BJ (cell line): ENCODE measurements at regions not wholly inside any gene's neighbourhood (a gene's known extent, or its start where the extent isn't known, plus 50 kb on each side); places are given as distances from the start of the nearest gene placed in this dataset.

ENCODE experiments used
- CTCF ChIA-PET: fragments of 350-600 bp; formaldehyde crosslinking; extraction: SDS; loops from one replicate; lab custom pipeline; 2021; ENCODE audit warnings: antibody characterized with exemption, inconsistent platforms; lab: Yijun Ruan, JAX
- POLR2A ChIA-PET: fragments of 300-600 bp; sonication (Branson Sonifier 250); formaldehyde crosslinking; extraction: SDS; loops from one replicate; lab custom pipeline; 2021; ENCODE audit warnings: antibody characterized with exemption; lab: Charles Lee
- DNase-seq: peaks from one replicate; pipeline ENCODE4 v3.0.0-alpha.2; 2011; ENCODE audit warnings: low read depth
- H3K27me3 ChIP-seq: 2 replicates; pipeline ENCODE4 v1.6.0; 2011; ENCODE audit warnings: low read length; ENCODE audit not compliant: control insufficient read depth, insufficient read depth
- H3K36me3 ChIP-seq: 2 replicates; pipeline ENCODE4 v1.5.1; 2011; ENCODE audit warnings: low read length; ENCODE audit not compliant: control insufficient read depth, insufficient read depth
- H3K4me3 ChIP-seq: 2 replicates; pipeline ENCODE4 v1.5.1; 2011; ENCODE audit warnings: low read depth, mild to moderate bottlenecking, control low read depth, low read length
- TF ChIP-seq, protein P1 (sequence below): IDR thresholded peaks from 2 replicates; pipeline ENCODE4 v1.5.1; 2011; ENCODE audit warnings: low read depth, mild to moderate bottlenecking, control low read depth, inconsistent platforms, low read length, moderate library complexity; ENCODE audit not compliant: insufficient read depth

GRCh38 chr1:14340002-14340785, 258.3 kb upstream of the KAZN start:
- CTCF ChIA-PET = no interaction called here
- Histone ChIP-seq H3K27me3 (no peaks in the 10 kb centered on the region), H3K4me3 (no peak overlapping the region), H3K36me3 (no peaks in the 10 kb centered on the region)
- POLR2A ChIA-PET = no interaction called here
- no peak for DNase-seq
- TF ChIP-seq, protein P1, sequence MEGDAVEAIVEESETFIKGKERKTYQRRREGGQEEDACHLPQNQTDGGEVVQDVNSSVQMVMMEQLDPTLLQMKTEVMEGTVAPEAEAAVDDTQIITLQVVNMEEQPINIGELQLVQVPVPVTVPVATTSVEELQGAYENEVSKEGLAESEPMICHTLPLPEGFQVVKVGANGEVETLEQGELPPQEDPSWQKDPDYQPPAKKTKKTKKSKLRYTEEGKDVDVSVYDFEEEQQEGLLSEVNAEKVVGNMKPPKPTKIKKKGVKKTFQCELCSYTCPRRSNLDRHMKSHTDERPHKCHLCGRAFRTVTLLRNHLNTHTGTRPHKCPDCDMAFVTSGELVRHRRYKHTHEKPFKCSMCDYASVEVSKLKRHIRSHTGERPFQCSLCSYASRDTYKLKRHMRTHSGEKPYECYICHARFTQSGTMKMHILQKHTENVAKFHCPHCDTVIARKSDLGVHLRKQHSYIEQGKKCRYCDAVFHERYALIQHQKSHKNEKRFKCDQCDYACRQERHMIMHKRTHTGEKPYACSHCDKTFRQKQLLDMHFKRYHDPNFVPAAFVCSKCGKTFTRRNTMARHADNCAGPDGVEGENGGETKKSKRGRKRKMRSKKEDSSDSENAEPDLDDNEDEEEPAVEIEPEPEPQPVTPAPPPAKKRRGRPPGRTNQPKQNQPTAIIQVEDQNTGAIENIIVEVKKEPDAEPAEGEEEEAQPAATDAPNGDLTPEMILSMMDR = no peak

DNA sequence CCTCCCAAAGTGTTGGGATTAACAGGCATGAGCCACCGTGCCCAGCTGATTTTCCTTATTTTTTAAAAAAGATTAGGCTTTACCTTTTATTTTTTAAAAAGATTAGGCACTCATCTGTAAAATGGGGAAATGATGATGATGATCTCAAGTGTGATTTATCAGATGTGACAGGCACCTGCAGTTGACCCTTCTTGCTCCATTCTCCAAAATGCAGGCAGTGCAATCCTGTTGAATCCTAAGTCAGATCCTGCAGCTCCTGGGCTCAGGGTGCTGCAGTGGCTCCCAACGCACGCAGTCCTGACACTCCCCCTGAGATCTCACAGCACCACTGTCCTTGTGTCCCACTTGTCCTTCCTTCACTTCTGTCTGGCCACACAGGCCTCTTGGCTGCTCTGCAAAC, 257.3 kb upstream of the KAZN start:
- Histone ChIP-seq H3K27me3 (no peaks in the 10 kb centered on the region), H3K4me3 (no peak overlapping the region), H3K36me3 (no peaks in the 10 kb centered on the region)
- ChIA-PET POLR2A (no interaction called here), CTCF (no interaction called here)
- DNase-seq = no peak
- TF ChIP-seq, protein P1 = no peak

GRCh38 chr1:14345946-14346550, 252.4 kb upstream of the KAZN start:
- CTCF ChIA-PET = no interaction called here
- DNase-seq = no peak
- no peaks in the 10 kb centered on the region for H3K36me3 ChIP-seq
- no peaks in the 10 kb centered on the region for H3K27me3 ChIP-seq
- POLR2A ChIA-PET = no interaction called here
- TF ChIP-seq, protein P1 = no peak
- no peak overlapping the region for H3K4me3 ChIP-seq

DNA sequence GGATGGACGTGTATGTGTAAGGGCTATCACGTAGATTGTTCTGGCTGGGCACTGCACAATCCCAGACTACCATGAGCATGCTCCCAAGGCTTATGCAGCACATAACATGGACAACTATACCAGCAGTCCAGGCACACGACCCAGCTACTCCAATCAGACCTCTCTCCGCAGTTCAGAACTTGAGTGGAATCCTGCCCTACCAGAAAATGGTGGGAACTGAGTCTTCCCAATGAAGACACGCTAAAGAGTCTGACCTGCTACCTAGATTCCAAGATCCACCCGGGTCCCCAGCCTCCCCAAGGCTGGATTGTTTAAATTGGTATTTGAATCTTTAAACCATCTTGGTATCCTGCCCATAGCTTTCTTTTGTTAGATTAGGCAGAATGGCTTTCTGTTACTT, 251.3 kb upstream of the KAZN start:
- POLR2A ChIA-PET = no interaction called here
- no peak overlapping the region for H3K4me3 ChIP-seq

DNA sequence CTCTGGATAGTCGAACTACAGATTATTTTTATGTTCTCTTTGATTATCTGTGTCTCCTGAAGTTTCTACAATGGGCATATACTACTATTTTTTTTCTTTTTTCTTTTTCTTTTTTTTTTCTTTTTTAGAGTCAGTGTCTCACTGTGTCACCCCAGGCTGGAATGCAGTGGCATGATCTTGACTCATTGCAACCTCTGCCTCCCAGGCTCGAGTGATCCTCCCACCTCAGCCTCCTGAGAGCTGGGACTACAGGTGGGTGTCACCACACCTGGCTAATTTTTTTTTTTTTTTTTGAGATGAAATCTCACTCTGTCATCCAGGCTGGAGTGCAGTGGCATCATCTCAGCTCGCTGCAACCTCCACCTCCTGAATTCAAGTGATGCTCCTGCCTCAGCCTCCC, 250.7 kb upstream of the KAZN start:
- Histone ChIP-seq H3K36me3 (no peaks in the 10 kb centered on the region), H3K4me3 (no peak overlapping the region), H3K27me3 (no peaks in the 10 kb centered on the region)
- CTCF ChIA-PET = no interaction called here
- POLR2A ChIA-PET = no interaction called here
- TF ChIP-seq, protein P1 = no peak
- no peak for DNase-seq

More for the DNA sequence above, 251.3 kb upstream of the KAZN start:
- no peak for DNase-seq
- no peaks in the 10 kb centered on the region for H3K36me3 ChIP-seq
- no peaks in the 10 kb centered on the region for H3K27me3 ChIP-seq
- CTCF ChIA-PET = no interaction called here
- TF ChIP-seq, protein P1 = no peak
